ENCODE measurements at regions not wholly inside any gene's neighbourhood (a gene's known extent, or its start where the extent isn't known, plus 50 kb on each side); places are given as distances from the start of the nearest gene placed in this dataset.

GRCh38 chr5:97338729-97339128 is 155.7 kb upstream of the RIOK2 start:
- no peak for TF ChIP-seq CTCF (IDR thresholded peaks at IDR 0.05)
- Histone ChIP-seq H3K4me2 (replicated peaks; ENCODE audit: extremely low read depth, low read length, poor library complexity, severe bottlenecking) (no peak overlapping the region), H3K9ac (ENCODE audit: insufficient read depth, low read length, poor library complexity, severe bottlenecking) (no peak overlapping the region), H4K20me1 (ENCODE audit: insufficient read depth, low read length) (no peaks in the 10 kb centered on the region), H3K27me3 (ENCODE audit: control insufficient read depth in 2 of 2, insufficient read depth in 2 of 2, low read length in 2 of 2) (no peaks in the 10 kb centered on the region), H3K4me1 (ENCODE audit: control insufficient read depth in 1 of 2, insufficient read depth in 2 of 2, low read length in 2 of 2) (no peaks in the 10 kb centered on the region), H3K79me2 (ENCODE audit: insufficient read depth, low read length) (no peaks in the 10 kb centered on the region), H3K9me3 (replicated peaks in 1 of 2; ENCODE audit: control insufficient read depth in 1 of 2, insufficient read depth in 1 of 2, low read length in 2 of 2) (peaks cover 28 to 40% of the 10 kb centered on the region in 2 donors), H3K36me3 (replicated peaks in 1 of 2; ENCODE audit: control insufficient read depth in 1 of 2, insufficient read depth in 2 of 2, low read length in 2 of 2) (no peaks in the 10 kb centered on the region), H3K27ac (ENCODE audit: low read depth in 1 of 2, low read length in 2 of 2) (no peak overlapping the region), H3K4me3 (replicated peaks in 1 of 3; ENCODE audit: low read depth in 2 of 3, low read length in 3 of 3) (no peak overlapping the region), H2AFZ (ENCODE audit: insufficient read depth, low read depth, low read length, poor library complexity, severe bottlenecking) (no peak overlapping the region)
- intact Hi-C loops (cut with micrococcal nuclease), result no loop called here
- H3K4me3 Mint-ChIP-seq, result no peak overlapping the region
- H3K36me3 Mint-ChIP-seq, result no peaks in the 10 kb centered on the region
- no peak for DNase-seq
- H3K27me3 Mint-ChIP-seq (ENCODE audit: low read depth in 3 of 3), result peaks cover 0 to 3% (median 2%) of the 10 kb centered on the region in 3 donors
- H3K9me3 Mint-ChIP-seq, result peaks cover 15 to 34% (median 23%) of the 10 kb centered on the region in 7 donors
- H3K27ac Mint-ChIP-seq, result no peak overlapping the region
- no CpG with 5 or more reads among the region's 1 CpG for WGBS (ENCODE audit: insufficient coverage)
- no peaks in the 10 kb centered on the region for H3K4me1 Mint-ChIP-seq

GRCh38 chr5:97355775-97356174 is 172.7 kb upstream of the RIOK2 start:
- no peak overlapping the region for H2AFZ ChIP-seq (ENCODE audit: insufficient read depth, low read depth, low read length, poor library complexity, severe bottlenecking)
- peaks cover 0 to 1% (median 0%) of the 10 kb centered on the region in 3 donors for H3K27me3 Mint-ChIP-seq (ENCODE audit: low read depth in 3 of 3)
- no peak overlapping the region for H3K4me3 ChIP-seq (replicated peaks in 1 of 3; ENCODE audit: low read depth in 2 of 3, low read length in 3 of 3)
- peaks cover 27% of the 10 kb centered on the region in 2 donors for H3K9me3 ChIP-seq (replicated peaks in 1 of 2; ENCODE audit: control insufficient read depth in 1 of 2, insufficient read depth in 1 of 2, low read length in 2 of 2)
- H3K4me2 ChIP-seq (replicated peaks; ENCODE audit: extremely low read depth, low read length, poor library complexity, severe bottlenecking), result no peak overlapping the region
- WGBS (ENCODE audit: insufficient coverage), result 86% methylated on average over 2 of the region's 4 CpGs
- H4K20me1 ChIP-seq (ENCODE audit: insufficient read depth, low read length), result no peaks in the 10 kb centered on the region
- no peaks in the 10 kb centered on the region for H3K4me1 ChIP-seq (ENCODE audit: control insufficient read depth in 1 of 2, insufficient read depth in 2 of 2, low read length in 2 of 2)
- H3K9me3 Mint-ChIP-seq, result peaks cover 10 to 32% (median 20%) of the 10 kb centered on the region in 7 donors
- no peak for DNase-seq
- no peak for TF ChIP-seq CTCF (IDR thresholded peaks at IDR 0.05)
- H3K27ac Mint-ChIP-seq, result no peak overlapping the region
- intact Hi-C loops (cut with micrococcal nuclease), result no loop called here
- H3K9ac ChIP-seq (ENCODE audit: insufficient read depth, low read length, poor library complexity, severe bottlenecking), result no peak overlapping the region
- no peaks in the 10 kb centered on the region for H3K79me2 ChIP-seq (ENCODE audit: insufficient read depth, low read length)
- no peaks in the 10 kb centered on the region for H3K36me3 Mint-ChIP-seq
- no peaks in the 10 kb centered on the region for H3K27me3 ChIP-seq (ENCODE audit: control insufficient read depth in 2 of 2, insufficient read depth in 2 of 2, low read length in 2 of 2)
- no peaks in the 10 kb centered on the region for H3K4me1 Mint-ChIP-seq
- no peak overlapping the region for H3K4me3 Mint-ChIP-seq
- no peaks in the 10 kb centered on the region for H3K36me3 ChIP-seq (replicated peaks in 1 of 2; ENCODE audit: control insufficient read depth in 1 of 2, insufficient read depth in 2 of 2, low read length in 2 of 2)
- no peak overlapping the region for H3K27ac ChIP-seq (ENCODE audit: low read depth in 1 of 2, low read length in 2 of 2)
